ELR (cell line): ENCODE measurements at regions not wholly inside any gene's neighbourhood (a gene's known extent, or its start where the extent isn't known, plus 50 kb on each side); places are given as distances from the start of the nearest gene placed in this dataset.
"Not testable (repeated sequence)": the region's sequence is repeated elsewhere in the genome, so short reads cannot be mapped to it uniquely, and the experiment has no call there.

Experiments used
- DNase-seq: peaks from one replicate; pipeline ENCODE4 v3.0.0-alpha.2; 2015; ENCODE audit warnings: low read depth

DNA sequence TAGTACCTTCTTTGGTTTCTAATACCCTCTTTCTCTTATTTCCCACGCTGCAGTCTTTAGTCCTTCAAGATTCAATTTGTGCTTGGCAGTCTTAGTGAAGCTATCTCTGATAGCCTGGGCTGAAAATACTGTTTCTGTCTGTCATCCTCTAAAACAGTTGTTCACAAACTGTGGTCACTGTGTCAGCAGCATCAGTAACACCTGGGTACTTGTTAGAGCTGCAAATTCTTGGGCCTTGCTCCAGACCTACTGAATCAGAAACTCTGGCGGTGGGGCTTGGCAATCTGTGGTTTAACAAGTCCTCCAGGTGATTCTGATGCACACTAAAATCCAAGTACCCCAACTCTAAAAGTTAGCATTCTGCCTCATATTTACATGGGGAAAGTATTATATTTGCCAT, 217.5 kb upstream of the SEL1L start:
- DNase-seq, result no peak

DNA sequence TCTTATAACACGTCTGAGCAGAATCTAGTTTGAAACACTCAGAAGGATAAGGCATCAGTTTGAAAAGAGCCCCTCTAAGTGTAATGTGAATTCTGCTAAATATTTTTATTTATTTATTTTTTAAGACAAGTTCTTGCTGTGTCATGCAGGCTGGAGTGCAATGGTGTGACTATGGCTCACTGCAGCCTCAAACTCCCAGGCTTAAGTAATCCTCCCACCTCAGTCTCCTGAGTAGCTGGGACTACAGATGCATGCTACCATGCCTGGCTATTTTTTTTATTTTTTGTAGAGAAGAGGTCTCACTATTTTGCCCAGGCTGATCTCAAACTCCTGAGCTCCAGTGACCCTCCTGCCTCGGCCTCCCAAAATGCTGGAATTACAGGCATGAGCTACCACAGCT, 225.9 kb upstream of the SEL1L start:
- DNase-seq, result no peak

GRCh38 chr14:81765651-81766275, 232.1 kb upstream of the SEL1L start:
- DNase-seq, result no peak

DNA sequence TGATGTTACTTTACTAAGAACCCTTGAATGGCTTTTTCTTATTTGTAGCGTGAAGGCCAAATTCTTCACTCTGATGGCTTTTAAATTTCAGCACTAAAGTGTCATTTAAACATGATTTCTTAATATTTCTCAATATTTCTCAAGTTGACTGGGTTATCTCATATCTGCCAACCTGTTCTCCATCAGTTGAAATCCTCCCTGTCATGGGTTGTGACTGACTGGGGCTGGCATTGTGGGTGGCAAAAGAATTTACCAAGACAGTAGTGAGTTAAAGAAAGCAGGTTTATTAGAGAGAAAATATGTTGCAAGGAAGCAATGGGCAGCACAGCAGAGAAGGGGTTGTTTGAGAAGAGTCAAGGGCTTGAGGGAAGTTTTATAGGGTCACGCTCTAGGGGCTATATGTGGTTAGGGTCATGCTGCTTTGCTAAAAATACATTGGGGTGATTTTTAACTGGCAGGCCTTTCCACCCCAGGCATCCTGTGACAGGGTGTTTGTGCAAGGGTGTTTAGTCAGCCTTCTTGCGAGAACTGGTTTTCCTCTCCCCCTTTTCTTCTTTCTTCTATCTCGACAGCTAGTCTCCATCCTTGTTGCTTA, 232.8 kb upstream of the SEL1L start:
- no peak for DNase-seq

- no peak for DNase-seq
Observed at GRCh38 chr14:81767266-81767995, 233.8 kb upstream of the SEL1L start.

DNA sequence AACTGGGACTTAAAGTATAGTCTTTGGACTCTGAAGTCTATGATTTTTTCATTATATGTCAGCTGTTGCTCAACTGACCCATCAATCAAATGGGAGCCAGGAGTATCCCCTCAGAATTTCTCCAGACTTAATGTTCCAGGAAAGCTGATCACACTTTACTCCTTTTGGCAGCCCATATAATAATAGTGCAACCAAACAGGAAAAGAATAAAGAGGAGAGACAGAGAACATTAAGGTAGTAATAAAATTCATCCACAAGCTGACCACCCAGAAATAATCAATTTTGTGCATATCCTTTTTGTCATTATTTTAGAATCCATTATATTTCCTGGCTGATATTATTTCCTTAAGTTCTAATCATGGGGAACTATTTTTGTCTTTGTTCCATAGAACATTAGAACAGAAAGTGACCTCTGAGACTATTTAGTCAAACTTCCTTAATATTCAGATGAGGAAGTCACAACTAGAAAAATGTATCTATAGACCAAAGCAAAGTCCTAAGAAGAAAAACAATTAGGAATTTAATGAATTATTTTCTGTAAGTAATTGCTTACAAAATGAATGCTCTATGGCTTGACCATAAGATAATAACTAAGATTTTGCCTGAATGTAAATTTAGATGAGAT, 238.1 kb upstream of the SEL1L start:
- no peak for DNase-seq

- DNase-seq, result no peak
Observed at GRCh38 chr14:81772381-81772780, 238.7 kb upstream of the SEL1L start.

DNA sequence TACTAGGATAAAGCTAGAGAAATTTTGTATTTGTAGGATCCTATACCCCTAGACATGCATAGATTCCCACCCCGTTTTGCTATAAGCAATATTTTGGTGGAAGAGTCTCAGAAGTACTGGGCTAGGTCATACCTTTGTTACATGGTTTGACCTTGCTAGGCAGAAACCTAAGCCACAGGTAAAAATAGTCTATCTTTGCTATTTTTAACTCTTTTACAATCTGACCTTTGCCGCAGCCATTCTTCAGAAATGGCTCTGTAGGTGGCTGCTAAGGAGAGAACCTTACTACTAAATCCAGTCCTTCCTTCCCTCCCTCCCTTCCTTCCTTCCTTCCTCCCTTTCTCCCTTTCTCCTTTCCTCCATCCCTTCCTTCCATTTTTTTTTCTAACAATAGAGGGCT, 242.9 kb upstream of the SEL1L start:
- DNase-seq, result no peak

- DNase-seq, result not testable (repeated sequence)
Observed at GRCh38 chr14:81781798-81782197, 248.1 kb upstream of the SEL1L start.

- no peak for DNase-seq
Observed at GRCh38 chr14:81784084-81784483, 250.4 kb upstream of the SEL1L start.

GRCh38 chr14:81797315-81797714, 263.7 kb upstream of the SEL1L start:
- no peak for DNase-seq

- no peak for DNase-seq
Observed at GRCh38 chr14:81801921-81802320, 268.3 kb upstream of the SEL1L start.

GRCh38 chr14:81802341-81802740, 268.7 kb upstream of the SEL1L start:
- no peak for DNase-seq

DNA sequence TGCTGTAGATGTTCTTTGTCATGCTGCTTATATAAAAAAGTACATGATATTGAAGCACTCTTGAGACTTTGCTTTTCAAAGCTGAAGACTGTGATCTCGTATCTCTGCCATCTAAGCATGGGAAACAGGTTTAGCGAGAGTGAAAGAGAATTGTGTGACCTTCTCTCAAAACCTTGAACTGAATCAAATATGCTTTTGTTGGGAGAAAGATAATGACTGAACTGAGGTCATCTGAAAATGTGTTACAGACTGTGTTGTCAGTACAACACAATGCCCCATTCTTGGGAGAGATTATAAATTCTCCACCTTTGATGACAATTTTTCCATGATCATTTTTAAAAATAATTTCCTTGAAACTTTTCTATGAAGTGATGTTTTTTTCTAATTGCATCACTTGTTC, 272.1 kb upstream of the SEL1L start:
- DNase-seq, result no peak

DNA sequence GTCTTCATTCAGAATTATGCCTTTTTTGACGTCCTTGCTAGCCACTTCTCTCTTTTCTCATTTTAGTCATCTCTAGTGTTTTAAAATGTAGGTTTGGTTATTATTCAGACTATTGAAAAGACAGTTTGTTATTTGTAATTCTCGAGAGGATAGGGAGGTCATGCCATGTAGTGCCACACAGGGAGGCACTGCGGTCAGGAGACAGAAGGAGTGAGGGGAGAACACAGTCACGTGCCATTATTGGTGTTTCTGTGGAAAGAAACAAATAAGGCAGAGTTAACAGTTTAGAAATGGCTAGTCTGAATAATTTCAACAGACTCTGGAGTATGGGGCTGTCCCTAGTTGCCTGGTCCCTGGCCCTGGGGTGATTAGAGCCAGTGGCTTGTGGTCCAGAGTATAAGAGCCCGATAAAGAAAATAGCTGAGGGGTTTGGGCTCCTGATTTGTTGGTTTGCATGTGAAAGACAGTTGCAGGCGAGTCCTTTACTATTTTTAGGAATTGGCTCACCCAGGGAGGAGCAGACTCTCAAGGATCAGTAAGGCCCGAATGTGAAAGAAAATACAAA, 278.1 kb upstream of the SEL1L start:
- DNase-seq, result no peak

GRCh38 chr14:81818271-81818670, 284.6 kb upstream of the SEL1L start:
- no peak for DNase-seq

- DNase-seq, result no peak
Observed at GRCh38 chr14:81819344-81819743, 285.7 kb upstream of the SEL1L start.

DNA sequence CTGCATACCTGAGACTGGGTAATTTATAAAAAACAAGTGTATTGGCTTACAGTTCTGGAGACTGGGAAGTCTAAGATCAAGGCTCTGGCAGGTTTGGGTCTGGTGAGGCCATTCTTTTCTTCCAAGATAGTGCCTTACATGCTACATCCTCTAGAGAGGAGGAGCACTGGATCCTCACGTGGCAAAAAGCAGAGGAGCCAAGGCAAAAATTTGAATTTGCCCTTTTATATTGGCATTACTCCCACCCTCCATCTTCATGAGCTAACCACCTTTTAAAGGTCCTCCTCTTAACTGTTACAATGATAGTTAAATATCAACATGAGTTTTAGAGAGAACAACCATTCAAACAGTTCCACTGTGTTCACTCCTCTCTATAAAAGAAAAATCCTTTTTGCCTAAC, 286.3 kb upstream of the SEL1L start:
- no peak for DNase-seq

- no peak for DNase-seq
Observed at GRCh38 chr14:81826081-81826480, 292.4 kb upstream of the SEL1L start.

DNA sequence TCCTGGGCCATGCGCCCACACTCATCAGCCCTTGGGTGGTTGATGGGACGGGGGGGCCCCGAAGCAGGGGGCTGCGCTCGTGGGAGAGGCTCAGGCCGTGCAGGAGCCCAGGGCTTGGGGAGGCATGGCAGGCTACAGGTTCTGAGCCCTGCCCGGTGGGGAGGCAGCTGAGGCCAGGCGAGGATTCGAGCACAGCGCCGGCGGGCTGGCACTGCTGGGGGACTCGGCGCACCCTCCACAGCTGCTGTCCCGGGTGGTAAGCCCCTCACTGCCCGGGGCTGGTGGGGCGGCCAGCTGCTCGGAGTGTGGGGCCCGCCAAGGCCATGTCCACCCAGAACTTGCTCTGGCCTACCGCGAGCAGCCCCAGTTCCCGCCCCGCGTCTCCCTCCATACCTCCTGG, 295.8 kb upstream of the SEL1L start:
- DNase-seq, result no peak

- no peak for DNase-seq
Observed at GRCh38 chr14:81831128-81831820, 297.6 kb upstream of the SEL1L start.

GRCh38 chr14:81834308-81834707, 300.7 kb upstream of the SEL1L start:
- DNase-seq, result no peak
